ENCODE measurements at regions not wholly inside any gene's neighbourhood (a gene's known extent, or its start where the extent isn't known, plus 50 kb on each side); places are given as distances from the start of the nearest gene placed in this dataset.

GRCh38 chr14:54172562-54172961, 215.9 kb upstream of the BMP4 start:
- TF ChIP-seq CTCF (IDR thresholded peaks at IDR 0.05): no peak
- no peak for TF ChIP-seq POLR2AphosphoS5 (IDR thresholded peaks at IDR 0.05)
- TF ChIP-seq POLR2A (IDR thresholded peaks at IDR 0.05): no peak
- no peak for TF ChIP-seq EP300 (IDR thresholded peaks at IDR 0.05)
